Stimulated activated CD4-positive, alpha-beta T cell treated with anti-CD3 and anti-CD28 coated beads, Interleukin-1b, Interleukin-23, amount 100 ng/mL, for 4 hours (primary cell): ENCODE measurements at regions not wholly inside any gene's neighbourhood (a gene's known extent, or its start where the extent isn't known, plus 50 kb on each side); places are given as distances from the start of the nearest gene placed in this dataset.

ENCODE experiments used
- DNase-seq, 2 donors: peaks; one replicate each; pipeline ENCODE4 v3.0.0-alpha.2; 2020; ENCODE audit warnings: low read depth in 2 of 2

GRCh38 chr10:130719448-130719752 lies 583.2 kb downstream of the GLRX3 start:
- DNase-seq = no peak

GRCh38 chr10:130720235-130720634 lies 584.0 kb downstream of the GLRX3 start:
- no peak for DNase-seq

GRCh38 chr10:130721971-130722370 lies 585.8 kb downstream of the GLRX3 start:
- no peak for DNase-seq

- no peak for DNase-seq
Observed at GRCh38 chr10:130723704-130724103, 587.5 kb downstream of the GLRX3 start.

GRCh38 chr10:130725474-130725970 lies 586.0 kb downstream of the TCERG1L start:
- DNase-seq = no peak

- DNase-seq = no peak
Observed at GRCh38 chr10:130726996-130727725, 584.4 kb downstream of the TCERG1L start.

- no peak for DNase-seq
Observed at GRCh38 chr10:130727766-130728490, 583.6 kb downstream of the TCERG1L start.

GRCh38 chr10:130728531-130729215 lies 582.8 kb downstream of the TCERG1L start:
- no peak for DNase-seq

GRCh38 chr10:130729876-130730275 lies 581.6 kb downstream of the TCERG1L start:
- no peak for DNase-seq

GRCh38 chr10:130737186-130737585 lies 574.3 kb downstream of the TCERG1L start:
- DNase-seq = no peak

- no peak for DNase-seq
Observed at GRCh38 chr10:130737621-130738020, 573.9 kb downstream of the TCERG1L start.

- no peak for DNase-seq
Observed at GRCh38 chr10:130739016-130739756, 572.3 kb downstream of the TCERG1L start.

GRCh38 chr10:130739757-130740145 lies 571.8 kb downstream of the TCERG1L start:
- no peak for DNase-seq

GRCh38 chr10:130740166-130740565 lies 571.4 kb downstream of the TCERG1L start:
- no peak for DNase-seq

GRCh38 chr10:130740915-130741750 lies 570.4 kb downstream of the TCERG1L start:
- DNase-seq = no peak

- no peak for DNase-seq
Observed at GRCh38 chr10:130741901-130742855, 569.3 kb downstream of the TCERG1L start.

GRCh38 chr10:130742941-130743675 lies 568.4 kb downstream of the TCERG1L start:
- no peak for DNase-seq

- DNase-seq = no peak
Observed at GRCh38 chr10:130743751-130744271, 567.7 kb downstream of the TCERG1L start.

- DNase-seq = no peak
Observed at GRCh38 chr10:130744631-130745030, 566.9 kb downstream of the TCERG1L start.
